Medulla oblongata (tissue), 1 donor: ENCODE measurements at regions not wholly inside any gene's neighbourhood (a gene's known extent, or its start where the extent isn't known, plus 50 kb on each side); places are given as distances from the start of the nearest gene placed in this dataset.

Experiments used
- DNase-seq: peaks from one replicate; pipeline ENCODE4 v3.0.0-alpha.2; 2015; ENCODE audit errors: extremely low spot score

- DNase-seq, result no peak
Measured at GRCh38 chr10:10351451-10351850, 666.2 kb upstream of the CELF2 start.

DNA sequence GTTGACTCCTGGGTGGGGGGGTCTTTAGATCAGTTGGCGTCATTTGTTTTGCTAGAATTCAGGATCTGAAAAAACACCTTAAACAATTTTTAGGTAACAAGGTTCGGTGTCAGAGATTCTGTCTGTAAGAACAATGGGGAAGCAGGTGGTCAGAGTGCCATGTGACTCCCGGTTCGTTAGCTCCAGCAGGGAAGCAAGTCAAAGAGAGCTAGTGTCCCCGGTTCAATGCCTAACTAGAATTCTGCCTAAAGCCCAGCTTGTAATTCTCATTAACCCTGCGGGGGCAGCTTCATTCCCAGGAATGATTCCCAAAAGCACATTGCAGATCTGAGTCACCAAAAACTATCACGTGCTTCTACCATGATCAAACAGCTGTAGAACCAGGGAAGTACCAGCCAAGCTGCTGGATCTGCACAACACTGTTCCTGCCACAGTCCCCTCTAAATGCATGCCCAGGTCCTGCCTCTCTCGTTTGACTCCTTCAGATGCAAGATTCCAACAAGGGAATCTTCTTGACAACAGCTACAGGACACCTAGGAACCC lies 664.3 kb upstream of the CELF2 start:
- no peak for DNase-seq

GRCh38 chr10:10359263-10359662 lies 658.4 kb upstream of the CELF2 start:
- DNase-seq, result no peak

DNA sequence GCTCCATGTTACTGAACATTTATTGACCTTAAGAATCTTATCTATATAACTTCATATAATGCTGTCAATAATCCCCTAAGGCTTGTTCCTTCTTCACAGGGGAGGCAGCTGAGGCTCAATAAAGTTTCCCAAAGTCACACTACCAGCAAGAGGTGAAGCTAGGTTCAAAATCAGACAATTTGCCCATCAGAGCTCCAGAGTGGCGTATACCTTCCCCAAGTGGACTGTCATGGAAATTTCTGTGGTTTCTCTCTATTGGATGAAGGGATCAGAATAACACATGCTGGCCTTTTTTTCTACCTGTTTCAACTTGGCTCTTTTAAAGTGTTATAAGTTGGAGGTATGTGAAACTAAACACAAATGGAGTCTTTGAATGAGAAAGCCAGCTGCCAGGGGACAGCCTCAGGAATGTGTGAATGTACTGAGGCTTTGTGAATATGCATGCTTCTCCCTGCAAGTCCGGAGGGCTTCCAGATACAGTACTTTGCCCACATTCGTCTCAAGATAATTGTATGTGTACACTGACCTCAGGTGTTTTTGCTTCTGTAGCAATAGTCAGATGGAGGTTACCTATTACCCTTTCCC lies 656.3 kb upstream of the CELF2 start:
- no peak for DNase-seq

- no peak for DNase-seq
Measured at GRCh38 chr10:10362800-10363199, 654.9 kb upstream of the CELF2 start.

GRCh38 chr10:10363217-10363616 lies 654.5 kb upstream of the CELF2 start:
- DNase-seq, result no peak

- no peak for DNase-seq
Measured at GRCh38 chr10:10364902-10365301, 652.8 kb upstream of the CELF2 start.

DNA sequence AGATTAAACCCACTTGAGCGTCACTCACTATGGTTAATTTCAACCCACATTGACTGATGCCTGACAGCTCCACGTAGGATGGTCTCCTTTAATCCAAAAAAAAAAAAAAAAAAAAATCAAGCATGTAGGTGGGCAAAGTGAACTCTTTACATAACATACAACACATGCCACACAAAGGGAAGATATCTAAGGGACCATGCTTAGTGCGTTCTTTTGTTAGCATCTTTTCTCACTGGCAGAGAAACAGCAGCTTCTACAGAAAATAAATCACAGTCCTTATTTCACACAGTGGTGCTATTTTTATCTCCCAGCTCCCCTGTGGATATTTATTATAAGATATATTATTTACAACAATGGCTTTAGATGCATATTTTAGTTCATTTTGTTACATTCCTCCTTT lies 652.0 kb upstream of the CELF2 start:
- DNase-seq, result no peak

GRCh38 chr10:10366836-10367235 lies 650.8 kb upstream of the CELF2 start:
- DNase-seq, result no peak

GRCh38 chr10:10367264-10367663 lies 650.4 kb upstream of the CELF2 start:
- no peak for DNase-seq

- DNase-seq, result no peak
Measured at GRCh38 chr10:10368951-10369576, 648.6 kb upstream of the CELF2 start.

DNA sequence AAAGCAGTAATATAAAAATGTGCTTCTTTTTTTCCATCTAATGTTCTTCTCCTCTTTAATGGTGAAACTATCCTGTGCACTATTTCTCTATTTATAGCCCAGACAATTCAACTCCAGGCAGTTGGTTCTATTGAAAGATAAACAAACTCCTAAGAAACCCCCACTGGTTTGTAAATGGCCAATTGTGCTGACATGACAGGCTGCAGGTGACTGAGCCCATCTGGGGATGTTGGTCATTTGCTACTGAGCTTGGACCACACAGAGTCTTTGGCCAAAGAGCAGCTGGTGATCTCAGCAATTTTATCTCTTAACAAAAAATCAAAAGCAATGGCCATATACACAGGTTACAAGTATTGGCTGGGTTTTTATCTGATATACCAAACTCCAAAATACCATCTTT lies 631.8 kb upstream of the CELF2 start:
- DNase-seq, result no peak

GRCh38 chr10:10389182-10389581 lies 628.5 kb upstream of the CELF2 start:
- no peak for DNase-seq

- no peak for DNase-seq
Measured at GRCh38 chr10:10392511-10392910, 625.2 kb upstream of the CELF2 start.

- no peak for DNase-seq
Measured at GRCh38 chr10:10394933-10395658, 622.6 kb upstream of the CELF2 start.

GRCh38 chr10:10396601-10397000 lies 621.1 kb upstream of the CELF2 start:
- DNase-seq, result no peak

GRCh38 chr10:10397906-10398305 lies 619.8 kb upstream of the CELF2 start:
- DNase-seq, result no peak

GRCh38 chr10:10403762-10404161 lies 613.9 kb upstream of the CELF2 start:
- no peak for DNase-seq

GRCh38 chr10:10417671-10418070 lies 600.0 kb upstream of the CELF2 start:
- DNase-seq, result no peak

DNA sequence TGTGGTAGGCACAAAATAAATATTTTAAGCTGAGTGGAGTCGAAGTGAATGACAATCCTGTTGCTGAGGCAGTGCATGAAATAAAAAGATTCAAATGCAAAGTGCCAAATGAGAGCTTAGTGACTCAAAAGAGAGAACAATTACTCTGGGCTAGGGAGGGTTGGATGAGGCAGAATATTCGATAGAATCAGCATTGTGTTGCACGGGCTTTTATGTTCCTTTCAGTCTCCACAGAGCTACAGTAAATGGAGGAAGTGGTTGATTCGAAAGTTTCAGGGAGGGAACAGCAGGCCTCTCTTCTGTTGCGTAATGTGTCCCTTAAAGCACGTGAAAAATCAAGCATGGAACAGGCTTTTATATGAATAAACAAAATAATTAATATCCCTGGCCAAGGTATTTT lies 599.3 kb upstream of the CELF2 start:
- peak; percentile 27 for DNase-seq

- DNase-seq, result no peak
Measured at GRCh38 chr10:10421071-10421470, 596.6 kb upstream of the CELF2 start.

DNA sequence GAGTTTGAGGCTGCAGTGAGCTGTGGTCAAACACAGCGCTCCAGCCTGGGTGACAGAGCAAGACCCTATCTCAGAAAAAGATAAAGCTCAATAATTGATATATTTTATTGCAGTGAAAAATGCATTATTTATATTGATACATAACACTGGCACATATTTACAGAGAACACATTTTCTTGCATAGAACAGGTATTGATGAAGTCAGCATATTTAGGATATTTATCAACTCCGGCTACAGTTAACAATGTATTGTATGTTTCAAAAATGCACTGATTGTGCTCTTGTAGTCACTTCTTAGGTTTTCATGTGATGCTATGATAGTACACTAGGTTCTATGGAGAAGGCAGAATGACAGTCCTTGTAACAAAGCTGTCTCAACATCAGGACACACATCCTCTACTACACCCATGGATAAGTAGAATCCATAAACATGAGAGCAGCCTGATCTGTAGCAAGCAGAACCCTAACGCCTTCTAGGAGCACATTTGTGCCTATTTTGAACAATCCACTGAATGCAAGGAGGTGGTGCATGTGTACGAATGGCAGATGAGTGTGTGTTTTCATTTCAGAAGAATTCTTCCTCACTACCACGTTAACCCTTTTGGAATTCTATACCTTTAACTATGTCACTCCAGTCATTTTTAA lies 586.1 kb upstream of the CELF2 start:
- DNase-seq, result no peak
